Activated T-cell treated with anti-CD3 and anti-CD28 coated beads, Interleukin-2, amount 50 U/mL, for 72 hours (primary cell): ENCODE measurements at regions not wholly inside any gene's neighbourhood (a gene's known extent, or its start where the extent isn't known, plus 50 kb on each side); places are given as distances from the start of the nearest gene placed in this dataset.

Experiments
- ATAC-seq, 2 donors: fragments of 150-1000 bp; cut with Tn5 transposase; replicated peaks in 1 of 2; 2 replicates each; pipeline ENCODE4 v1.10.0; 2021; ENCODE audit warnings: moderate library complexity in 2 of 2, mild to moderate bottlenecking in 1 of 2
- DNase-seq, 2 donors: peaks; one replicate each; pipeline ENCODE4 v3.0.0; 2021 to 2022; ENCODE audit warnings: mixed read lengths in 1 of 2
- H3K27ac Mint-ChIP-seq: one replicate; pipeline ENCODE4 v1.8.0; 2022; ENCODE audit warnings: mild to moderate bottlenecking, moderate library complexity, mixed read lengths
- H3K27me3 Mint-ChIP-seq: one replicate; pipeline ENCODE4 v1.8.0; 2022; ENCODE audit warnings: low read depth, mixed read lengths
- H3K36me3 Mint-ChIP-seq, 2 donors: one replicate each; pipeline ENCODE4 v1.8.0; 2022; ENCODE audit warnings: mixed read lengths in 2 of 2, mild to moderate bottlenecking in 1 of 2; ENCODE audit not compliant: insufficient read depth in 2 of 2
- H3K4me1 Mint-ChIP-seq: one replicate; pipeline ENCODE4 v1.8.0; 2022; ENCODE audit warnings: low read depth, mixed read lengths
- H3K4me3 Mint-ChIP-seq, 2 donors: one replicate each; pipeline ENCODE4 v1.8.0; 2022; ENCODE audit warnings: mild to moderate bottlenecking in 2 of 2, mixed read lengths in 2 of 2, moderate library complexity in 2 of 2
- H3K9me3 Mint-ChIP-seq, 2 donors: one replicate each; pipeline ENCODE4 v1.8.0; 2022; ENCODE audit warnings: mixed read lengths in 2 of 2

GRCh38 chr12:19572920-19573558 lies 133.7 kb downstream of the AEBP2 start:
- ATAC-seq (no peak), DNase-seq (peak; percentile 14 to 30)
- Mint-ChIP-seq H3K36me3 (no peaks in the 10 kb centered on the region), H3K4me3 (no peak overlapping the region), H3K9me3 (peaks cover 0 to 2% of the 10 kb centered on the region in 2 donors), H3K27me3 (no peaks in the 10 kb centered on the region), H3K4me1 (no peaks in the 10 kb centered on the region), H3K27ac (no peak overlapping the region)

GRCh38 chr12:19573866-19574265 lies 134.6 kb downstream of the AEBP2 start:
- no peak overlapping the region for H3K4me3 Mint-ChIP-seq
- no peaks in the 10 kb centered on the region for H3K36me3 Mint-ChIP-seq
- H3K27me3 Mint-ChIP-seq: no peaks in the 10 kb centered on the region
- no peak overlapping the region for H3K27ac Mint-ChIP-seq
- ATAC-seq (no peak), DNase-seq (no peak)
- no peaks in the 10 kb centered on the region for H3K9me3 Mint-ChIP-seq
- H3K4me1 Mint-ChIP-seq: no peaks in the 10 kb centered on the region

GRCh38 chr12:19574601-19575000 lies 135.3 kb downstream of the AEBP2 start:
- Mint-ChIP-seq H3K9me3 (no peaks in the 10 kb centered on the region), H3K4me3 (no peak overlapping the region)

GRCh38 chr12:19575337-19576243 lies 136.3 kb downstream of the AEBP2 start:
- H3K27me3 Mint-ChIP-seq: no peaks in the 10 kb centered on the region
- ATAC-seq: no peak
- no peak overlapping the region for H3K4me3 Mint-ChIP-seq
- no peaks in the 10 kb centered on the region for H3K9me3 Mint-ChIP-seq
- no peaks in the 10 kb centered on the region for H3K4me1 Mint-ChIP-seq
- peaks cover 0 to 2% of the 10 kb centered on the region in 2 donors for H3K36me3 Mint-ChIP-seq
- no peak overlapping the region for H3K27ac Mint-ChIP-seq
- DNase-seq: no peak

More at GRCh38 chr12:19574601-19575000, 135.3 kb downstream of the AEBP2 start:
- DNase-seq: no peak
- no peak overlapping the region for H3K27ac Mint-ChIP-seq
- H3K36me3 Mint-ChIP-seq: no peaks in the 10 kb centered on the region
- no peak for ATAC-seq
- no peaks in the 10 kb centered on the region for H3K4me1 Mint-ChIP-seq
- no peaks in the 10 kb centered on the region for H3K27me3 Mint-ChIP-seq

- H3K27ac Mint-ChIP-seq: no peak overlapping the region
- H3K27me3 Mint-ChIP-seq: no peaks in the 10 kb centered on the region
- no peak overlapping the region for H3K4me3 Mint-ChIP-seq
- DNase-seq: no peak
- H3K9me3 Mint-ChIP-seq: no peaks in the 10 kb centered on the region
- no peaks in the 10 kb centered on the region for H3K4me1 Mint-ChIP-seq
- peaks cover 2% of the 10 kb centered on the region in 2 donors for H3K36me3 Mint-ChIP-seq
- ATAC-seq: no peak
Observed at GRCh38 chr12:19576506-19577280, 137.4 kb downstream of the AEBP2 start.

GRCh38 chr12:19577281-19577530 lies 137.9 kb downstream of the AEBP2 start:
- Mint-ChIP-seq H3K36me3 (peaks cover 4 to 5% of the 10 kb centered on the region in 2 donors), H3K27me3 (no peaks in the 10 kb centered on the region), H3K9me3 (peaks cover under 1 to 5% of the 10 kb centered on the region in 2 donors), H3K27ac (no peak overlapping the region), H3K4me3 (no peak overlapping the region), H3K4me1 (no peaks in the 10 kb centered on the region)
- no peak for ATAC-seq
- no peak for DNase-seq

GRCh38 chr12:19584732-19585131 lies 145.4 kb downstream of the AEBP2 start:
- H3K9me3 Mint-ChIP-seq: peaks cover 18% of the 10 kb centered on the region in 2 donors
- DNase-seq (no peak), ATAC-seq (no peak)
- H3K4me1 Mint-ChIP-seq: no peaks in the 10 kb centered on the region
- peaks cover 22% of the 10 kb centered on the region in 2 donors for H3K36me3 Mint-ChIP-seq
- H3K27me3 Mint-ChIP-seq: no peaks in the 10 kb centered on the region
- H3K27ac Mint-ChIP-seq: no peak overlapping the region
- no peak overlapping the region for H3K4me3 Mint-ChIP-seq

- no peak overlapping the region for H3K27ac Mint-ChIP-seq
- no peak for DNase-seq
- H3K27me3 Mint-ChIP-seq: no peaks in the 10 kb centered on the region
- peaks cover 6 to 12% of the 10 kb centered on the region in 2 donors for H3K9me3 Mint-ChIP-seq
- H3K4me1 Mint-ChIP-seq: peaks cover 5% of the 10 kb centered on the region
- no peak for ATAC-seq
- peaks cover 9% of the 10 kb centered on the region in 2 donors for H3K36me3 Mint-ChIP-seq
- H3K4me3 Mint-ChIP-seq: no peak overlapping the region
Observed at GRCh38 chr12:19588951-19589350, 149.7 kb downstream of the AEBP2 start.

GRCh38 chr12:19591951-19592350 lies 152.7 kb downstream of the AEBP2 start:
- ATAC-seq (peak in 1 of 2 donors; percentile 26), DNase-seq (no peak)

GRCh38 chr12:19596434-19597166 lies 157.3 kb downstream of the AEBP2 start:
- peaks cover 3% of the 10 kb centered on the region for H3K4me1 Mint-ChIP-seq
- no peak for DNase-seq
- no peaks in the 10 kb centered on the region for H3K36me3 Mint-ChIP-seq
- no peaks in the 10 kb centered on the region for H3K27me3 Mint-ChIP-seq
- H3K4me3 Mint-ChIP-seq: no peak overlapping the region
- no peak for ATAC-seq
- no peaks in the 10 kb centered on the region for H3K9me3 Mint-ChIP-seq
- H3K27ac Mint-ChIP-seq: no peak overlapping the region

More at GRCh38 chr12:19591951-19592350, 152.7 kb downstream of the AEBP2 start:
- H3K9me3 Mint-ChIP-seq: peaks cover 0 to 3% of the 10 kb centered on the region in 2 donors
- no peak overlapping the region for H3K27ac Mint-ChIP-seq
- no peaks in the 10 kb centered on the region for H3K36me3 Mint-ChIP-seq
- no peaks in the 10 kb centered on the region for H3K27me3 Mint-ChIP-seq
- no peak overlapping the region for H3K4me3 Mint-ChIP-seq
- peaks cover 5% of the 10 kb centered on the region for H3K4me1 Mint-ChIP-seq

- no peak for ATAC-seq
- no peak overlapping the region for H3K27ac Mint-ChIP-seq
- H3K36me3 Mint-ChIP-seq: no peaks in the 10 kb centered on the region
- H3K4me3 Mint-ChIP-seq: no peak overlapping the region
- H3K9me3 Mint-ChIP-seq: no peaks in the 10 kb centered on the region
- DNase-seq: no peak
- no peaks in the 10 kb centered on the region for H3K4me1 Mint-ChIP-seq
- no peaks in the 10 kb centered on the region for H3K27me3 Mint-ChIP-seq
Observed at GRCh38 chr12:19597167-19598026, 158.1 kb downstream of the AEBP2 start.

- no peak for DNase-seq
- peaks cover 0 to 3% of the 10 kb centered on the region in 2 donors for H3K9me3 Mint-ChIP-seq
- peaks cover 1 to 13% of the 10 kb centered on the region in 2 donors for H3K36me3 Mint-ChIP-seq
- no peak for ATAC-seq
- no peak overlapping the region for H3K27ac Mint-ChIP-seq
- no peaks in the 10 kb centered on the region for H3K4me1 Mint-ChIP-seq
- H3K4me3 Mint-ChIP-seq: no peak overlapping the region
- H3K27me3 Mint-ChIP-seq: no peaks in the 10 kb centered on the region
Observed at GRCh38 chr12:19605720-19606119, 166.4 kb downstream of the AEBP2 start.
